ENCODE measurements at regions not wholly inside any gene's neighbourhood (a gene's known extent, or its start where the extent isn't known, plus 50 kb on each side); places are given as distances from the start of the nearest gene placed in this dataset.

GRCh38 chr16:73846356-73846755, 450.3 kb upstream of the PSMD7 start:
- TF ChIP-seq CTCF (IDR thresholded peaks at IDR 0.05; ENCODE audit: low read depth, low read length): no peak

GRCh38 chr16:73846007-73846330, 450.6 kb upstream of the PSMD7 start:
- H3K4me3 ChIP-seq (ENCODE audit: low read depth, low read length): no peak overlapping the region
- TF ChIP-seq CTCF (IDR thresholded peaks at IDR 0.05; ENCODE audit: low read depth, low read length): no peak

More at GRCh38 chr16:73846356-73846755, 450.3 kb upstream of the PSMD7 start:
- H3K4me3 ChIP-seq (ENCODE audit: low read depth, low read length): no peak overlapping the region

- TF ChIP-seq CTCF (IDR thresholded peaks at IDR 0.05; ENCODE audit: low read depth, low read length): no peak
- H3K4me3 ChIP-seq (ENCODE audit: low read depth, low read length): no peak overlapping the region
Measured at GRCh38 chr16:73845238-73846006, 451.2 kb upstream of the PSMD7 start.

- H3K4me3 ChIP-seq (ENCODE audit: low read depth, low read length): no peak overlapping the region
- no peak for TF ChIP-seq CTCF (IDR thresholded peaks at IDR 0.05; ENCODE audit: low read depth, low read length)
Measured at GRCh38 chr16:73840728-73841127, 455.9 kb upstream of the PSMD7 start.

GRCh38 chr16:73831220-73831619, 465.4 kb upstream of the PSMD7 start:
- H3K4me3 ChIP-seq (ENCODE audit: low read depth, low read length): no peak overlapping the region
- TF ChIP-seq CTCF (IDR thresholded peaks at IDR 0.05; ENCODE audit: low read depth, low read length): no peak

- H3K4me3 ChIP-seq (ENCODE audit: low read depth, low read length): no peak overlapping the region
- TF ChIP-seq CTCF (IDR thresholded peaks at IDR 0.05; ENCODE audit: low read depth, low read length): no peak
Measured at GRCh38 chr16:73823205-73823849, 473.3 kb upstream of the PSMD7 start.

- no peak for TF ChIP-seq CTCF (IDR thresholded peaks at IDR 0.05; ENCODE audit: low read depth, low read length)
- no peak overlapping the region for H3K4me3 ChIP-seq (ENCODE audit: low read depth, low read length)
Measured at GRCh38 chr16:73817526-73818324, 478.9 kb upstream of the PSMD7 start.

All from WI38 (cell line).